ENCODE measurements at regions not wholly inside any gene's neighbourhood (a gene's known extent, or its start where the extent isn't known, plus 50 kb on each side); places are given as distances from the start of the nearest gene placed in this dataset.

DNA sequence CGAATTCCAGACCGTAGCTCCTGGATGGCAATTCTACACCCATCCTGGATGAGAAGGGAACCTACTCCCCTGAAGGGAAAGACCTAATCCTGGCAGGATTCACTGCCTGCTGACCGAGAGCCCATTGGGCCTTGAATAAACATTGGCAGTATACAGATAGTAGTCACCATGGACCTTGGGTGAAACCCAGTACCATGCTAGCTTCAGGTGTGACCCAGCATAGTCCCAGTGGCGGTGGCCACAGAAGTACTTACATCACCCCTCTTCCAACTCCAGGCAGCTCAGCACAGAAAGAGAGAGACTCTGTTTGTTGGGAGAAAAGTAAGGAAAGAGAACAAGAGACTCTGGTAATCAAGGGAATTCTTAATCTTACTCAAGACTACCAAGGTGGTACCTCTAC is 97.2 kb upstream of the SLC13A1 start:
- TF ChIP-seq EZH2 (optimal IDR thresholded peaks at IDR 0.05; ENCODE audit: low read depth, low read length): no peak
- TF ChIP-seq, protein P1, sequence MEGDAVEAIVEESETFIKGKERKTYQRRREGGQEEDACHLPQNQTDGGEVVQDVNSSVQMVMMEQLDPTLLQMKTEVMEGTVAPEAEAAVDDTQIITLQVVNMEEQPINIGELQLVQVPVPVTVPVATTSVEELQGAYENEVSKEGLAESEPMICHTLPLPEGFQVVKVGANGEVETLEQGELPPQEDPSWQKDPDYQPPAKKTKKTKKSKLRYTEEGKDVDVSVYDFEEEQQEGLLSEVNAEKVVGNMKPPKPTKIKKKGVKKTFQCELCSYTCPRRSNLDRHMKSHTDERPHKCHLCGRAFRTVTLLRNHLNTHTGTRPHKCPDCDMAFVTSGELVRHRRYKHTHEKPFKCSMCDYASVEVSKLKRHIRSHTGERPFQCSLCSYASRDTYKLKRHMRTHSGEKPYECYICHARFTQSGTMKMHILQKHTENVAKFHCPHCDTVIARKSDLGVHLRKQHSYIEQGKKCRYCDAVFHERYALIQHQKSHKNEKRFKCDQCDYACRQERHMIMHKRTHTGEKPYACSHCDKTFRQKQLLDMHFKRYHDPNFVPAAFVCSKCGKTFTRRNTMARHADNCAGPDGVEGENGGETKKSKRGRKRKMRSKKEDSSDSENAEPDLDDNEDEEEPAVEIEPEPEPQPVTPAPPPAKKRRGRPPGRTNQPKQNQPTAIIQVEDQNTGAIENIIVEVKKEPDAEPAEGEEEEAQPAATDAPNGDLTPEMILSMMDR (IDR thresholded peaks at IDR 0.05; ENCODE audit: low read length): no peak

Data from MM.1S (cell line).